ENCODE measurements at regions not wholly inside any gene's neighbourhood (a gene's known extent, or its start where the extent isn't known, plus 50 kb on each side); places are given as distances from the start of the nearest gene placed in this dataset.

GRCh38 chr10:83942410-83942809 lies 196.9 kb upstream of the GHITM start:
- no peak for DNase-seq (ENCODE audit: low spot score)
- H3K9me3 ChIP-seq = no peaks in the 10 kb centered on the region
- intact Hi-C loops (cut with DNase I) = no loop called here
- no peaks in the 10 kb centered on the region for H3K27me3 ChIP-seq (replicated peaks; ENCODE audit: insufficient read depth)
- H3K4me3 ChIP-seq = no peak overlapping the region
- no peaks in the 10 kb centered on the region for H3K36me3 ChIP-seq
- 88% methylated on average over 3 of the region's 3 CpGs for WGBS
- no peaks in the 10 kb centered on the region for H3K4me1 ChIP-seq (replicated peaks)
- no peak overlapping the region for H3K27ac ChIP-seq
- no peak for TF ChIP-seq POLR2A (IDR thresholded peaks at IDR 0.05)
- TF ChIP-seq POLR2AphosphoS5 (IDR thresholded peaks at IDR 0.05) = no peak
- TF ChIP-seq, protein P1, sequence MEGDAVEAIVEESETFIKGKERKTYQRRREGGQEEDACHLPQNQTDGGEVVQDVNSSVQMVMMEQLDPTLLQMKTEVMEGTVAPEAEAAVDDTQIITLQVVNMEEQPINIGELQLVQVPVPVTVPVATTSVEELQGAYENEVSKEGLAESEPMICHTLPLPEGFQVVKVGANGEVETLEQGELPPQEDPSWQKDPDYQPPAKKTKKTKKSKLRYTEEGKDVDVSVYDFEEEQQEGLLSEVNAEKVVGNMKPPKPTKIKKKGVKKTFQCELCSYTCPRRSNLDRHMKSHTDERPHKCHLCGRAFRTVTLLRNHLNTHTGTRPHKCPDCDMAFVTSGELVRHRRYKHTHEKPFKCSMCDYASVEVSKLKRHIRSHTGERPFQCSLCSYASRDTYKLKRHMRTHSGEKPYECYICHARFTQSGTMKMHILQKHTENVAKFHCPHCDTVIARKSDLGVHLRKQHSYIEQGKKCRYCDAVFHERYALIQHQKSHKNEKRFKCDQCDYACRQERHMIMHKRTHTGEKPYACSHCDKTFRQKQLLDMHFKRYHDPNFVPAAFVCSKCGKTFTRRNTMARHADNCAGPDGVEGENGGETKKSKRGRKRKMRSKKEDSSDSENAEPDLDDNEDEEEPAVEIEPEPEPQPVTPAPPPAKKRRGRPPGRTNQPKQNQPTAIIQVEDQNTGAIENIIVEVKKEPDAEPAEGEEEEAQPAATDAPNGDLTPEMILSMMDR (IDR thresholded peaks at IDR 0.05) = no peak

DNA sequence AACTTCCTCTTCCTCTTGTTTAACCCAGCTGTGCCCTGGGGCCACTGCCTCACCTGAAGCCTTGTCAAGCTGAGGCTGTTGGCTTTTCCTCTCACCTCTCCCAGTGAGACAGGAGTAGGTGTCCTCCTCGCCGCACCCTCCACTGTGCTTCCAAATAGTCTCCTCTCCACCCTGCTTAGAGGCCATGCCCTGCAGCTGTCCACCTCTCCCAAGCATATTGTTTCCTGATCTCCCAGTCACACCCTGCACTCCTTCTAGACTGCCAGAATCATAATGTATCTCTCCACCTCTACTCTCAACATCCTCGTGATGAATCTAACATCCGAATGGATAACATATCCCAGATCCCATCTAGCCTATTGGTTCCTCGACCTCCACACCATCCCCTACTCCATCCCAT lies 196.3 kb upstream of the GHITM start:
- Histone ChIP-seq H3K9me3 (no peaks in the 10 kb centered on the region), H3K27me3 (replicated peaks; ENCODE audit: insufficient read depth) (no peaks in the 10 kb centered on the region), H3K36me3 (no peaks in the 10 kb centered on the region), H3K27ac (no peak overlapping the region), H3K4me3 (no peak overlapping the region), H3K4me1 (replicated peaks) (no peaks in the 10 kb centered on the region)
- whole genome bisulfite sequencing = 88% methylated on average over 5 of the region's 5 CpGs
- TF ChIP-seq, protein P1 (IDR thresholded peaks at IDR 0.05) = no peak
- no peak for TF ChIP-seq POLR2AphosphoS5 (IDR thresholded peaks at IDR 0.05)
- no peak for TF ChIP-seq POLR2A (IDR thresholded peaks at IDR 0.05)
- intact Hi-C loops (cut with DNase I) = no loop called here
- no peak for DNase-seq (ENCODE audit: low spot score)

- Histone ChIP-seq H3K9me3 (no peaks in the 10 kb centered on the region), H3K27me3 (replicated peaks; ENCODE audit: insufficient read depth) (no peaks in the 10 kb centered on the region), H3K27ac (no peak overlapping the region), H3K4me3 (no peak overlapping the region), H3K36me3 (no peaks in the 10 kb centered on the region), H3K4me1 (replicated peaks) (no peaks in the 10 kb centered on the region)
- 77% methylated on average over 4 of the region's 4 CpGs for WGBS
- intact Hi-C loops (cut with DNase I) = no loop called here
- TF ChIP-seq POLR2A (IDR thresholded peaks at IDR 0.05) (no peak), POLR2AphosphoS5 (IDR thresholded peaks at IDR 0.05) (no peak)
- TF ChIP-seq, protein P1 (IDR thresholded peaks at IDR 0.05) = no peak
- no peak for DNase-seq (ENCODE audit: low spot score)
These were observed 195.4 kb upstream of the GHITM start for GRCh38 chr10:83943920-83944319.

- Histone ChIP-seq H3K36me3 (no peaks in the 10 kb centered on the region), H3K4me3 (no peak overlapping the region), H3K27ac (no peak overlapping the region), H3K9me3 (no peaks in the 10 kb centered on the region), H3K27me3 (replicated peaks; ENCODE audit: insufficient read depth) (no peaks in the 10 kb centered on the region), H3K4me1 (replicated peaks) (no peaks in the 10 kb centered on the region)
- TF ChIP-seq POLR2AphosphoS5 (IDR thresholded peaks at IDR 0.05) (no peak), POLR2A (IDR thresholded peaks at IDR 0.05) (no peak)
- TF ChIP-seq, protein P1 (IDR thresholded peaks at IDR 0.05) = no peak
- intact Hi-C loops (cut with DNase I) = no loop called here
- no peak for DNase-seq (ENCODE audit: low spot score)
- WGBS = 84% methylated on average over 17 of the region's 17 CpGs
These were observed 193.2 kb upstream of the GHITM start for GRCh38 chr10:83945982-83946718.

GRCh38 chr10:83952314-83952713 lies 187.0 kb upstream of the GHITM start:
- Histone ChIP-seq H3K4me3 (no peak overlapping the region), H3K27me3 (replicated peaks; ENCODE audit: insufficient read depth) (no peaks in the 10 kb centered on the region), H3K9me3 (no peaks in the 10 kb centered on the region), H3K36me3 (no peaks in the 10 kb centered on the region), H3K4me1 (replicated peaks) (no peaks in the 10 kb centered on the region), H3K27ac (no peak overlapping the region)
- DNase-seq (ENCODE audit: low spot score) = no peak
- TF ChIP-seq, protein P1 (IDR thresholded peaks at IDR 0.05) = no peak
- TF ChIP-seq POLR2A (IDR thresholded peaks at IDR 0.05) (no peak), POLR2AphosphoS5 (IDR thresholded peaks at IDR 0.05) (no peak)
- intact Hi-C loops (cut with DNase I) = no loop called here
- 66% methylated on average over 1 of the region's 1 CpG for WGBS

Measured in prostate gland (tissue), 2 donors.